ENCODE measurements at regions not wholly inside any gene's neighbourhood (a gene's known extent, or its start where the extent isn't known, plus 50 kb on each side); places are given as distances from the start of the nearest gene placed in this dataset.

- Mint-ChIP-seq H3K4me3 (ENCODE audit: low read depth) (no peak overlapping the region), H3K36me3 (ENCODE audit: low read depth) (no peaks in the 10 kb centered on the region), H3K4me1 (ENCODE audit: low read depth) (no peaks in the 10 kb centered on the region), H3K27me3 (ENCODE audit: low read depth) (no peaks in the 10 kb centered on the region), H3K27ac (no peak overlapping the region), H3K9me3 (peaks cover 45% of the 10 kb centered on the region)
- no peak for DNase-seq (ENCODE audit: low spot score)
- intact Hi-C loops (cut with micrococcal nuclease): no loop called here
Measured at GRCh38 chr17:71262586-71262985, 858.2 kb upstream of the SOX9 start.

- H3K27me3 Mint-ChIP-seq (ENCODE audit: low read depth): no peaks in the 10 kb centered on the region
Measured at GRCh38 chr17:71267668-71268067, 853.2 kb upstream of the SOX9 start.

DNA sequence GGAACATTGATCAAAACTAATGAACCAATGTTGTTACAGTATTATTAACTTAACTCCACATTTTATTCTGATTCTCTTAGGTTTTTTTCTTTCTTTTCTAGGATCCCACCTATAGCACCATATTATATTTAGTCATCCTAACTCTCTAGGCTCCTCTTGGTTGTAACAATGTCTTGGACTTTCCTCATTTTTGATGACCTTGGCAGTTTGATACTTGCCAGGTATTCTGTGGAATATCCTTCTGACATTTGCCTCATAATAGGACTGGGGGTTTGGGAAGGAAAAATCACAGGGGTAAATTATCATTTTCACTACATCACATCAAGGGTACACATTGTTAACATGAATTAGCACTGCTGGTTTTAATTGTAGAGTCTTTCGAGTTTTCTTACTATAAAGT lies 851.6 kb upstream of the SOX9 start:
- no peak overlapping the region for H3K4me3 Mint-ChIP-seq (ENCODE audit: low read depth)
- DNase-seq (ENCODE audit: low spot score): no peak
- H3K4me1 Mint-ChIP-seq (ENCODE audit: low read depth): no peaks in the 10 kb centered on the region
- intact Hi-C loops (cut with micrococcal nuclease): no loop called here
- H3K27ac Mint-ChIP-seq: no peak overlapping the region
- no peaks in the 10 kb centered on the region for H3K27me3 Mint-ChIP-seq (ENCODE audit: low read depth)
- H3K9me3 Mint-ChIP-seq: peaks cover 60% of the 10 kb centered on the region
- H3K36me3 Mint-ChIP-seq (ENCODE audit: low read depth): no peaks in the 10 kb centered on the region

More at GRCh38 chr17:71267668-71268067, 853.2 kb upstream of the SOX9 start:
- Mint-ChIP-seq H3K4me1 (ENCODE audit: low read depth) (no peaks in the 10 kb centered on the region), H3K36me3 (ENCODE audit: low read depth) (no peaks in the 10 kb centered on the region), H3K4me3 (ENCODE audit: low read depth) (no peak overlapping the region), H3K9me3 (peaks cover 68% of the 10 kb centered on the region), H3K27ac (no peak overlapping the region)
- DNase-seq (ENCODE audit: low spot score): no peak
- intact Hi-C loops (cut with micrococcal nuclease): no loop called here

DNA sequence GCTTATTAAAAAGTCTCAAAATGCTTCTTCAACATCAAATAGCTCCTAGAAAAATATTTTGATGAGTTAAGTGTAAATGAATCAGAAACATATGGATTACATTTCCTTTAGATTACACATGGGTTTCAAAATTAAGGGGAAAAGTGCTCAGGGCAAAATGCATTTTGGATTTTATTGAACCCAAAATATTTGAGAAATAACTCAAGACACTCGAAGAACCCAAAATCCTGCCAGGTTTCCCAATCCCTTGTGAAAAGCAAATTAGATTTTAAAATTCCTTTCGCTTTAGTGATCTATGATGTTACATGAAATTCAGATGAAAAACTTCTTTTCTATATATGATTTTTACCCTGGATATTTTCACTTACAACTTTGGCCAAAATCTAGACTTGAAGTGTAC lies 847.4 kb upstream of the SOX9 start:
- Mint-ChIP-seq H3K4me3 (ENCODE audit: low read depth) (no peak overlapping the region), H3K4me1 (ENCODE audit: low read depth) (no peaks in the 10 kb centered on the region), H3K9me3 (peaks cover 59% of the 10 kb centered on the region), H3K27ac (no peak overlapping the region), H3K36me3 (ENCODE audit: low read depth) (no peaks in the 10 kb centered on the region), H3K27me3 (ENCODE audit: low read depth) (no peaks in the 10 kb centered on the region)
- intact Hi-C loops (cut with micrococcal nuclease): no loop called here
- no peak for DNase-seq (ENCODE audit: low spot score)

DNA sequence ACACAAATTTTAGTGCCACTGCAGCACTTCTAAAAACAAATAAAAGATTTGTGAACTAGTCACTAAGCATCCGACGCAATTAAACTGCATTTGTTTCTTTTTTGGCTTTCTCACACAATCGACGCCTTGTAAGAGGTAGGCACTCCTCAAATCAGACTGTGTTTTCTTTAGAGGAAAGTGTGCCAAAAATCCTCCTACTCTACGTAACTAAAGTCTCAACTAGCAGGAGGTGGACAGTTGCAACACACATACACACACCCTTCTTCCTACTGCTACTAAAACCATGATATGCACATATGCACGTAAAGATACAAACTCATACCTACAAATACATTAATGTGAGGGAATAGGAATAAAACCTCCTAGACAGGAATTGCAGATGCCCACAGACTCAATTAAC lies 844.7 kb upstream of the SOX9 start:
- Mint-ChIP-seq H3K4me1 (ENCODE audit: low read depth) (no peaks in the 10 kb centered on the region), H3K9me3 (peaks cover 38% of the 10 kb centered on the region), H3K4me3 (ENCODE audit: low read depth) (no peak overlapping the region), H3K36me3 (ENCODE audit: low read depth) (no peaks in the 10 kb centered on the region), H3K27me3 (ENCODE audit: low read depth) (no peaks in the 10 kb centered on the region), H3K27ac (no peak overlapping the region)
- intact Hi-C loops (cut with micrococcal nuclease): no loop called here
- DNase-seq (ENCODE audit: low spot score): no peak

DNA sequence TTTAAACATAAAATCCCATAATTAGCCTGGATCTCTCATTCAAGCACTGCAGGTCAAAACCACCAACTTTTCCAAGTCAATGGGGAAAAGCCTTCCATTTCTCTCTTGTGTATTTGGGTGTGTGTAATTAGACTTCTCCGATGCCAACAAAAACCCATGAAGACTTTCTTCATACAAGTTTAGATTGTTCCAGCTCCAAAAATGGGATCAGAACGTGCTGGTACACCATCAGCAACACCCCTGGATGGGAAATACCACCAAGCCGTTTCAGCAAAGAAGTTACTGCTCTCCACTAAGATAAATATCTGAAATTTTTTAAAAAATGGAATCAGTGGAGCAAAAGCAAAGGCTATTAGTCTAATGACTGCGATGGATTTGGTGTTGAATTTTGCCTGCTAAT lies 837.3 kb upstream of the SOX9 start:
- intact Hi-C loops (cut with micrococcal nuclease): no loop called here
- Mint-ChIP-seq H3K9me3 (peaks cover 26% of the 10 kb centered on the region), H3K27ac (no peak overlapping the region), H3K36me3 (ENCODE audit: low read depth) (no peaks in the 10 kb centered on the region), H3K4me3 (ENCODE audit: low read depth) (no peak overlapping the region), H3K4me1 (ENCODE audit: low read depth) (no peaks in the 10 kb centered on the region), H3K27me3 (ENCODE audit: low read depth) (no peaks in the 10 kb centered on the region)
- no peak for DNase-seq (ENCODE audit: low spot score)

- no peaks in the 10 kb centered on the region for H3K36me3 Mint-ChIP-seq (ENCODE audit: low read depth)
- DNase-seq (ENCODE audit: low spot score): no peak
- no peaks in the 10 kb centered on the region for H3K27me3 Mint-ChIP-seq (ENCODE audit: low read depth)
- intact Hi-C loops (cut with micrococcal nuclease): no loop called here
- H3K4me1 Mint-ChIP-seq (ENCODE audit: low read depth): no peaks in the 10 kb centered on the region
- no peak overlapping the region for H3K4me3 Mint-ChIP-seq (ENCODE audit: low read depth)
- no peak overlapping the region for H3K27ac Mint-ChIP-seq
- peaks cover 30% of the 10 kb centered on the region for H3K9me3 Mint-ChIP-seq
Measured at GRCh38 chr17:71284032-71284755, 836.6 kb upstream of the SOX9 start.

DNA sequence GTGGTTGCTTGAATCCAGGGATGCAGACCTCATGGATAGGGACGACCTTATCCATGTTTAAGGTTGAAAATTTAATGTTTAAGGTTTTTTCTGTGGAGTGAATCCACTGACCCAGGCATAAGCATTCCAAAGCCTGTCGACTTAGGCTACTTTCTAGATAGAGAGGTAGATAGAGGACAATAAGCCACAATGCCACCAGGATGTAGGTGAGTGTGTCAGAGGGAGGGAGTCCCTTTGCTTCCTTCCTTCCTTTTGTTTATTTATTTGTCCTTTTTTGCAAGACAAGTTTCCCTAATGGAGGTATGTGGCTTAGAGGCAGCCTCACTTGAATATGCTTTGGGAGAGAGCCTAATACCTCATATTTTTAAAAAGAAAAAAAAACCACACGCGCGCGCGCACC lies 834.2 kb upstream of the SOX9 start:
- no peak overlapping the region for H3K27ac Mint-ChIP-seq
- H3K27me3 Mint-ChIP-seq (ENCODE audit: low read depth): no peaks in the 10 kb centered on the region
- no peaks in the 10 kb centered on the region for H3K36me3 Mint-ChIP-seq (ENCODE audit: low read depth)
- H3K4me1 Mint-ChIP-seq (ENCODE audit: low read depth): no peaks in the 10 kb centered on the region
- peaks cover 37% of the 10 kb centered on the region for H3K9me3 Mint-ChIP-seq
- intact Hi-C loops (cut with micrococcal nuclease): no loop called here
- DNase-seq (ENCODE audit: low spot score): no peak
- H3K4me3 Mint-ChIP-seq (ENCODE audit: low read depth): no peak overlapping the region

DNA sequence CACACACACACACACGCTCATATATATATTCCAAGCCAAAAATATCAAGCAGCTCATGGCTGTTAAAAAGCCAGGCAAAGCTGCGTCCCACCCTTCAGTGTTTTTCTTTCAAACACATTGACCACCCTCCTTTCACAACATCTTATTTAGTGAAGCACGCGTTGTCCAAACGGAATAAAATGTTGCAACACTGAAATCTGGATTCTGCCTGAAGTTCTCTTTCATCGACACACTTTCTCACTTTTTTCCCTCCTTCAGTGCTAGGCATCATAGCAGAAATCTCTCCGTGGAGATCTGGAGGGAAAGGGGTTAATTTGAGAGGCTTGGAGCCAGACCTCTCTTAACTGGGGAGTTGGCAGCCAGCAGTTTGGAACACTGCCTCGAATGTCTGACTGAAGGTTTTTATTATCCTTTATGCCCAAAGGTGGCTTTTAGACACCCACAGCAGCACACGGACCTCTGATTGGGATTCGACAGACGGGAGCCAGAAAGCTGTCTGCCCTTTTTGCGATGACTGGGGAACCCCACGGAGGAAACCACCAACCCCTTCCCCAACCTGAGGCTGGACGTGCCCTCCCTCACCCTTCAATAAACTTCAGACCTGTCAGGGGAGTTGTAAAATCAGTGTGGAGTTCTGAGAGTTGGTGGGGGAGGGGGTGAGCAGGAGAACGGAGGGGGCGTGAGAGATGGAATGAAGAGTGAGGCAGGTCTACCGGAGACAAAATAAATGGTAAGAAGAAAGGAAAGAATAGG lies 833.6 kb upstream of the SOX9 start:
- Mint-ChIP-seq H3K27me3 (ENCODE audit: low read depth) (no peaks in the 10 kb centered on the region), H3K9me3 (peaks cover 33% of the 10 kb centered on the region), H3K36me3 (ENCODE audit: low read depth) (no peaks in the 10 kb centered on the region), H3K4me1 (ENCODE audit: low read depth) (no peaks in the 10 kb centered on the region), H3K4me3 (ENCODE audit: low read depth) (no peak overlapping the region), H3K27ac (no peak overlapping the region)
- no peak for DNase-seq (ENCODE audit: low spot score)
- intact Hi-C loops (cut with micrococcal nuclease): no loop called here

DNA sequence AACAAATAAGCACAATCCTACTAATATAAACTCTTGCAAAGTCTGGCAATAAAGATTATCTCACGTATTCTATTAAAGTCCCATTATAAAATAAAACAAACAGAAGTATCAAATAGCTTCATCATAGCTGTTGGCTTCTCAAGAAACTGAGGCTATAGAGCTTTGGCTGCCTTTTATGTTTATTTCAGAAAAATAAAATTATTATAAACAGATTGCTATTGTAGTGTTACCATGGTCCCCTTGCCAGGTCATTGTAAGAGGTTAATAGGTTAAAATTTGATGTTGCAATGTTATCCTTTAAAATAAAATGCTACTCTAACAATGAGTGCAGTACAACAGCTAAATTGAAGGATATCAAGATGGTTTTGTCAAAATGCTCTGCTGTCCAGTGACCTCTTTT lies 828.8 kb upstream of the SOX9 start:
- Mint-ChIP-seq H3K27me3 (ENCODE audit: low read depth) (no peaks in the 10 kb centered on the region), H3K36me3 (ENCODE audit: low read depth) (no peaks in the 10 kb centered on the region)
- DNase-seq (ENCODE audit: low spot score): no peak

GRCh38 chr17:71296005-71296404 lies 824.8 kb upstream of the SOX9 start:
- Mint-ChIP-seq H3K36me3 (ENCODE audit: low read depth) (no peaks in the 10 kb centered on the region), H3K4me3 (ENCODE audit: low read depth) (no peak overlapping the region), H3K9me3 (peaks cover 21% of the 10 kb centered on the region), H3K4me1 (ENCODE audit: low read depth) (no peaks in the 10 kb centered on the region), H3K27me3 (ENCODE audit: low read depth) (no peaks in the 10 kb centered on the region), H3K27ac (no peak overlapping the region)
- intact Hi-C loops (cut with micrococcal nuclease): no loop called here
- DNase-seq (ENCODE audit: low spot score): no peak

More for the DNA sequence above, 828.8 kb upstream of the SOX9 start:
- Mint-ChIP-seq H3K27ac (no peak overlapping the region), H3K4me3 (ENCODE audit: low read depth) (no peak overlapping the region), H3K4me1 (ENCODE audit: low read depth) (no peaks in the 10 kb centered on the region), H3K9me3 (peaks cover 37% of the 10 kb centered on the region)
- intact Hi-C loops (cut with micrococcal nuclease): no loop called here

DNA sequence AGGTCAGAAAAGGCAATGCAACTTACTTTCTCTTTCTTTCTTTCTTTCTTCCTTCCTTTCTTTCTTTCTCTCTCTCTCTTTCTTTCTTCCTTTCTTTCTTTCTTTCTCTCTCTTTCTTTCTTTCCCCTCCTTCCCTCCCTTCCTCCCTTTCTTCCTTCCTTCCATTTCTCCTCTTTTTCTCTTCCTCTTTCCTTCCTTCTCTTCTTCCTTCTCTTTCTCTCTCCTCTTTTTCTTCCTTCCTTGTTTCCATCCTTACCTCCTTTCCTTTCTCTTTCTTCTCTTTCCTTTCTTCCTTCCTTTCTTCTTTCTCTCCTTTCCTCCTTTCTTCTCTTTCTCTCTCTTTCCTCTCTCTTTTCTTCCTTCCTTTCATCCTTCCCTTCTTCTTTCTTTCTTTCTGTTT lies 819.8 kb upstream of the SOX9 start:
- H3K27me3 Mint-ChIP-seq (ENCODE audit: low read depth): no peaks in the 10 kb centered on the region
- H3K27ac Mint-ChIP-seq: no peak overlapping the region
- intact Hi-C loops (cut with micrococcal nuclease): no loop called here
- no peak overlapping the region for H3K4me3 Mint-ChIP-seq (ENCODE audit: low read depth)
- DNase-seq (ENCODE audit: low spot score): no peak
- peaks cover 36% of the 10 kb centered on the region for H3K9me3 Mint-ChIP-seq
- no peaks in the 10 kb centered on the region for H3K36me3 Mint-ChIP-seq (ENCODE audit: low read depth)
- H3K4me1 Mint-ChIP-seq (ENCODE audit: low read depth): no peaks in the 10 kb centered on the region

- Mint-ChIP-seq H3K27me3 (ENCODE audit: low read depth) (no peaks in the 10 kb centered on the region), H3K4me3 (ENCODE audit: low read depth) (no peak overlapping the region)
- intact Hi-C loops (cut with micrococcal nuclease): no loop called here
Measured at GRCh38 chr17:71302721-71303549, 817.9 kb upstream of the SOX9 start.

More at GRCh38 chr17:71302721-71303549, 817.9 kb upstream of the SOX9 start:
- DNase-seq (ENCODE audit: low spot score): no peak
- Mint-ChIP-seq H3K4me1 (ENCODE audit: low read depth) (no peaks in the 10 kb centered on the region), H3K9me3 (peaks cover 53% of the 10 kb centered on the region), H3K27ac (no peak overlapping the region), H3K36me3 (ENCODE audit: low read depth) (no peaks in the 10 kb centered on the region)

Data from activated T-helper 2 cell treated with anti-CD3 and anti-CD28 coated beads, Interferon-gamma antibody, Interleukin-2, Interleukin-4, amounts not matched to agents 10 μg/mL and 5 μg/mL and 100 μg/mL, durations not matched to agents 14 hours and 24 hours and 36 hours (primary cell).